ENCODE measurements at regions not wholly inside any gene's neighbourhood (a gene's known extent, or its start where the extent isn't known, plus 50 kb on each side); places are given as distances from the start of the nearest gene placed in this dataset.

GRCh38 chr9:16197578-16198370, 644.9 kb downstream of the CCDC171 start:
- TF ChIP-seq POLR2A (IDR thresholded peaks at IDR 0.05; ENCODE audit: low read length) (no peak), GATA1 (IDR thresholded peaks at IDR 0.05; ENCODE audit: low read depth, low read length) (no peak)
